GM23338 (cell line): ENCODE measurements at regions not wholly inside any gene's neighbourhood (a gene's known extent, or its start where the extent isn't known, plus 50 kb on each side); places are given as distances from the start of the nearest gene placed in this dataset.

Experiments
- ATAC-seq: fragments of 200-7000 bp; cut with Tn5 transposase; 3 replicates; pipeline ENCODE4 v1.9.1; 2020
- DNase-seq: peaks from one replicate; pipeline ENCODE4 v3.0.0-alpha.2; 2015; ENCODE audit warnings: low spot score
- H2AFZ ChIP-seq: fragments of 200-600 bp; sonication (generic); 2 replicates; pipeline ENCODE4 v1.8.0; 2016; ENCODE audit warnings: antibody characterized with exemption, mild to moderate bottlenecking, moderate library complexity
- H3F3A ChIP-seq: fragments of 200-600 bp; sonication (generic); replicated peaks from 2 replicates; pipeline ENCODE4 v1.8.0; 2017; ENCODE audit warnings: antibody characterized with exemption, mixed run types, low read depth
- H3K27ac ChIP-seq: fragments of 200-600 bp; sonication (generic); 2 replicates; pipeline ENCODE4 v1.6.1; 2016; ENCODE audit warnings: low read depth
- H3K27me3 ChIP-seq: fragments of 200-600 bp; sonication (generic); 2 replicates; pipeline ENCODE4 v1.8.0; 2016; ENCODE audit warnings: mild to moderate bottlenecking, mixed run types, moderate library complexity; ENCODE audit not compliant: insufficient read depth
- H3K36me3 ChIP-seq: fragments of 200-600 bp; sonication (generic); 2 replicates; pipeline ENCODE4 v1.8.0; 2016; ENCODE audit warnings: mild to moderate bottlenecking; ENCODE audit not compliant: insufficient read depth
- H3K4me1 ChIP-seq: fragments of 200-600 bp; sonication (generic); 2 replicates; pipeline ENCODE4 v1.8.0; 2016; ENCODE audit warnings: mild to moderate bottlenecking, moderate library complexity; ENCODE audit not compliant: insufficient read depth
- H3K4me2 ChIP-seq: fragments of 200-600 bp; sonication (generic); 2 replicates; pipeline ENCODE4 v1.7.1; 2017; ENCODE audit warnings: mixed run types
- H3K4me3 ChIP-seq: fragments of 200-600 bp; sonication (generic); 2 replicates; pipeline ENCODE4 v1.6.1; 2016; ENCODE audit warnings: mixed run types
- H3K79me2 ChIP-seq: fragments of 200-600 bp; sonication (generic); replicated peaks from 2 replicates; pipeline ENCODE4 v1.8.0; 2017; ENCODE audit warnings: mild to moderate bottlenecking; ENCODE audit not compliant: insufficient read depth
- H3K9me2 ChIP-seq: fragments of 200-600 bp; sonication (generic); 2 replicates; pipeline ENCODE4 v1.8.0; 2017; ENCODE audit not compliant: insufficient read depth
- H4K20me1 ChIP-seq: fragments of 200-600 bp; sonication (generic); replicated peaks from 2 replicates; pipeline ENCODE4 v1.8.0; 2017; ENCODE audit warnings: mild to moderate bottlenecking; ENCODE audit not compliant: insufficient read depth
- H3K27ac Mint-ChIP-seq: 2 replicates; pipeline ENCODE4 v1.8.0; 2020; ENCODE audit warnings: inconsistent platforms, mild to moderate bottlenecking, moderate library complexity, mixed read lengths
- H3K27me3 Mint-ChIP-seq: 3 replicates; pipeline ENCODE4 v1.8.0; 2022; ENCODE audit warnings: low read depth, mild to moderate bottlenecking, moderate library complexity, mixed read lengths, inconsistent platforms; ENCODE audit not compliant: insufficient read depth, poor library complexity
- H3K36me3 Mint-ChIP-seq: 3 replicates; pipeline ENCODE4 v1.8.0; 2021; ENCODE audit warnings: low read depth, mild to moderate bottlenecking, inconsistent platforms, moderate library complexity, mixed read lengths
- H3K4me1 Mint-ChIP-seq: 3 replicates; pipeline ENCODE4 v1.8.0; 2020; ENCODE audit warnings: mild to moderate bottlenecking, inconsistent platforms, mixed read lengths
- H3K4me3 Mint-ChIP-seq: 3 replicates; pipeline ENCODE4 v1.8.0; 2021; ENCODE audit warnings: moderate library complexity, mild to moderate bottlenecking, inconsistent platforms, mixed read lengths
- H3K9me3 Mint-ChIP-seq: 3 replicates; pipeline ENCODE4 v1.8.0; 2020; ENCODE audit warnings: moderate library complexity, mild to moderate bottlenecking, inconsistent platforms, mixed read lengths
- CREB1 ChIP-seq: fragments of 250-450 bp; sonication (Bioruptor Pico); IDR thresholded peaks from 2 replicates; pipeline ENCODE4 v1.5.0; 2020; ENCODE audit warnings: low read depth, mild to moderate bottlenecking, moderate library complexity
- CTCF ChIP-seq, 2 experiments: fragments of 200-600 bp in 1 of 2; sonication (generic) in 1 of 2; conservative IDR thresholded peaks; 2 replicates each; pipeline versions ENCODE4 v1.5.1 to v1.6.1; 2016 to 2017; ENCODE audit warnings: antibody characterized with exemption in 2 of 2, low read depth in 2 of 2, mild to moderate bottlenecking in 2 of 2, moderate library complexity in 1 of 2
- ETS1 ChIP-seq: IDR thresholded peaks from 2 replicates; pipeline ENCODE4 v1.6.1; 2016; ENCODE audit warnings: antibody characterized with exemption
- EZH2 ChIP-seq: fragments of 200-600 bp; sonication (generic); IDR thresholded peaks from one replicate; pipeline ENCODE4 v1.8.0; 2017; ENCODE audit warnings: antibody characterized with exemption, mild to moderate bottlenecking, low read depth; ENCODE audit not compliant: unreplicated experiment
- POLR2AphosphoS5 ChIP-seq: IDR thresholded peaks from 2 replicates; pipeline ENCODE4 v1.6.1; 2016; ENCODE audit warnings: antibody characterized with exemption, low read depth
- STAT1 ChIP-seq: IDR thresholded peaks from one replicate; pipeline ENCODE4 v1.6.1; 2016; ENCODE audit warnings: antibody characterized with exemption; ENCODE audit not compliant: unreplicated experiment
- ZNF114 ChIP-seq: fragments of 250-450 bp; sonication (Bioruptor Pico); IDR thresholded peaks from 2 replicates; pipeline ENCODE4 v1.5.0; 2020; ENCODE audit warnings: mild to moderate bottlenecking, moderate library complexity
- ZNF331 ChIP-seq: fragments of 250-450 bp; sonication (Bioruptor Pico); IDR thresholded peaks from 2 replicates; pipeline ENCODE4 v1.5.0; 2020; ENCODE audit warnings: low read depth, mild to moderate bottlenecking, moderate library complexity
- ZNF462 ChIP-seq: fragments of 250-450 bp; sonication (Bioruptor Pico); IDR thresholded peaks from 2 replicates; pipeline ENCODE4 v1.5.0; 2020; ENCODE audit warnings: mild to moderate bottlenecking, moderate library complexity

GRCh38 chr5:175281714-175282113 lies 162.3 kb downstream of the DRD1 start (continued):
- TF ChIP-seq ZNF462 (no peak), ZNF114 (no peak), ETS1 (no peak), CTCF (conservative IDR thresholded peaks at IDR 0.05; ENCODE audit: low read depth in 2 of 2) (no peak)

- H3K4me2 ChIP-seq = no peak overlapping the region
- H3K9me2 ChIP-seq = 0 out of 2 replicates have a peak, but pooled peaks cover 3% of the 10 kb centered on the region
- H3F3A ChIP-seq = no peaks in the 10 kb centered on the region
- H3K36me3 ChIP-seq = no peaks in the 10 kb centered on the region
- H3K4me1 ChIP-seq = no peaks in the 10 kb centered on the region
- DNase-seq = no peak
- H2AFZ ChIP-seq = no peak overlapping the region
- no peaks in the 10 kb centered on the region for H3K27me3 ChIP-seq
- Mint-ChIP-seq H3K9me3 (no peaks in the 10 kb centered on the region), H3K4me3 (no peak overlapping the region), H3K4me1 (no peaks in the 10 kb centered on the region), H3K27ac (no peak overlapping the region), H3K27me3 (no peaks in the 10 kb centered on the region), H3K36me3 (no peaks in the 10 kb centered on the region)
- H3K79me2 ChIP-seq = no peaks in the 10 kb centered on the region
- ATAC-seq = no peak
- no peaks in the 10 kb centered on the region for H4K20me1 ChIP-seq
- no peak overlapping the region for H3K4me3 ChIP-seq
- no peak overlapping the region for H3K27ac ChIP-seq
- TF ChIP-seq ZNF331 (no peak), CREB1 (CRISPR knock-in tag) (no peak), ZNF114 (no peak), ETS1 (no peak), POLR2AphosphoS5 (no peak), EZH2 (no peak), CTCF (conservative IDR thresholded peaks at IDR 0.05; ENCODE audit: low read depth in 2 of 2) (no peak), STAT1 (no peak)
Observed at GRCh38 chr5:175281257-175281656, 162.7 kb downstream of the DRD1 start.
